Activated naive CD4-positive, alpha-beta T cell treated with anti-CD3 and anti-CD28 coated beads, Interleukin-2, amount 10 ng/mL, durations not matched to agents 7 days and 5 days (primary cell): ENCODE measurements at regions not wholly inside any gene's neighbourhood (a gene's known extent, or its start where the extent isn't known, plus 50 kb on each side); places are given as distances from the start of the nearest gene placed in this dataset.

Source experiments
- CTCF ChIA-PET: fragments of 350-600 bp; sonication (Branson Sonifier 250); formaldehyde crosslinking; loops from one replicate; lab custom pipeline; 2021; ENCODE audit warnings: antibody characterized with exemption; lab: Charles Lee
- DNase-seq: peaks from one replicate; pipeline ENCODE4 v3.0.0-alpha.2; 2020
- H3K27ac Mint-ChIP-seq: one replicate; pipeline ENCODE4 v1.8.0; 2021; ENCODE audit warnings: mild to moderate bottlenecking, moderate library complexity, mixed read lengths
- H3K27me3 Mint-ChIP-seq: one replicate; pipeline ENCODE4 v1.8.0; 2021; ENCODE audit warnings: mild to moderate bottlenecking, mixed read lengths
- H3K36me3 Mint-ChIP-seq: one replicate; pipeline ENCODE4 v1.8.0; 2021; ENCODE audit warnings: mixed read lengths
- H3K4me1 Mint-ChIP-seq: one replicate; pipeline ENCODE4 v1.8.0; 2021; ENCODE audit warnings: mixed read lengths
- H3K4me3 Mint-ChIP-seq: one replicate; pipeline ENCODE4 v1.8.0; 2021; ENCODE audit warnings: mild to moderate bottlenecking, moderate library complexity, mixed read lengths
- H3K9me3 Mint-ChIP-seq: one replicate; pipeline ENCODE4 v1.8.0; 2021; ENCODE audit warnings: mixed read lengths

- H3K4me1 Mint-ChIP-seq: no peaks in the 10 kb centered on the region
- H3K27ac Mint-ChIP-seq: no peak overlapping the region
- CTCF ChIA-PET: no interaction called here
- no peaks in the 10 kb centered on the region for H3K36me3 Mint-ChIP-seq
- H3K4me3 Mint-ChIP-seq: no peak overlapping the region
- no peak for DNase-seq
- no peaks in the 10 kb centered on the region for H3K27me3 Mint-ChIP-seq
- peaks cover 21% of the 10 kb centered on the region for H3K9me3 Mint-ChIP-seq
These were observed 871.4 kb upstream of the PRMT6 start for GRCh38 chr1:106185089-106185488.

GRCh38 chr1:106189780-106190179 lies 866.7 kb upstream of the PRMT6 start:
- no peaks in the 10 kb centered on the region for H3K36me3 Mint-ChIP-seq
- H3K4me3 Mint-ChIP-seq: no peak overlapping the region
- no peak for DNase-seq
- H3K27me3 Mint-ChIP-seq: no peaks in the 10 kb centered on the region
- CTCF ChIA-PET: no interaction called here
- H3K27ac Mint-ChIP-seq: no peak overlapping the region
- no peaks in the 10 kb centered on the region for H3K4me1 Mint-ChIP-seq
- peaks cover 26% of the 10 kb centered on the region for H3K9me3 Mint-ChIP-seq

- Mint-ChIP-seq H3K4me1 (no peaks in the 10 kb centered on the region), H3K27ac (no peak overlapping the region), H3K4me3 (no peak overlapping the region), H3K27me3 (no peaks in the 10 kb centered on the region), H3K36me3 (no peaks in the 10 kb centered on the region), H3K9me3 (peaks cover 22% of the 10 kb centered on the region)
- CTCF ChIA-PET: no interaction called here
- no peak for DNase-seq
These were observed 862.3 kb upstream of the PRMT6 start for GRCh38 chr1:106194206-106194605.

- H3K4me3 Mint-ChIP-seq: no peak overlapping the region
- H3K27ac Mint-ChIP-seq: no peak overlapping the region
- CTCF ChIA-PET: no interaction called here
- no peaks in the 10 kb centered on the region for H3K27me3 Mint-ChIP-seq
- H3K9me3 Mint-ChIP-seq: peaks cover 6% of the 10 kb centered on the region
- DNase-seq: no peak
- H3K4me1 Mint-ChIP-seq: no peaks in the 10 kb centered on the region
- no peaks in the 10 kb centered on the region for H3K36me3 Mint-ChIP-seq
These were observed 855.8 kb upstream of the PRMT6 start for GRCh38 chr1:106200711-106201110.

- no peaks in the 10 kb centered on the region for H3K36me3 Mint-ChIP-seq
- H3K27me3 Mint-ChIP-seq: no peaks in the 10 kb centered on the region
- peaks cover 5% of the 10 kb centered on the region for H3K9me3 Mint-ChIP-seq
- CTCF ChIA-PET: no interaction called here
- no peaks in the 10 kb centered on the region for H3K4me1 Mint-ChIP-seq
- DNase-seq: no peak
- no peak overlapping the region for H3K4me3 Mint-ChIP-seq
- no peak overlapping the region for H3K27ac Mint-ChIP-seq
These were observed 849.3 kb upstream of the PRMT6 start for GRCh38 chr1:106207185-106207584.

- DNase-seq: no peak
- Mint-ChIP-seq H3K27ac (no peak overlapping the region), H3K27me3 (no peaks in the 10 kb centered on the region), H3K9me3 (peaks cover 2% of the 10 kb centered on the region), H3K4me3 (no peak overlapping the region), H3K36me3 (no peaks in the 10 kb centered on the region), H3K4me1 (no peaks in the 10 kb centered on the region)
- CTCF ChIA-PET: no interaction called here
These were observed 838.7 kb upstream of the PRMT6 start for GRCh38 chr1:106217765-106218164.

GRCh38 chr1:106222403-106222802 lies 834.1 kb upstream of the PRMT6 start:
- no peaks in the 10 kb centered on the region for H3K4me1 Mint-ChIP-seq
- H3K27me3 Mint-ChIP-seq: no peaks in the 10 kb centered on the region
- no peaks in the 10 kb centered on the region for H3K36me3 Mint-ChIP-seq
- no peak overlapping the region for H3K27ac Mint-ChIP-seq
- no peak for DNase-seq
- no peak overlapping the region for H3K4me3 Mint-ChIP-seq
- peaks cover 4% of the 10 kb centered on the region for H3K9me3 Mint-ChIP-seq
- CTCF ChIA-PET: no interaction called here

GRCh38 chr1:106223213-106223612 lies 833.3 kb upstream of the PRMT6 start:
- peaks cover 4% of the 10 kb centered on the region for H3K9me3 Mint-ChIP-seq
- CTCF ChIA-PET: no interaction called here
- no peak for DNase-seq
- no peaks in the 10 kb centered on the region for H3K27me3 Mint-ChIP-seq
- no peaks in the 10 kb centered on the region for H3K4me1 Mint-ChIP-seq
- no peaks in the 10 kb centered on the region for H3K36me3 Mint-ChIP-seq
- H3K4me3 Mint-ChIP-seq: no peak overlapping the region
- no peak overlapping the region for H3K27ac Mint-ChIP-seq

GRCh38 chr1:106224426-106224825 lies 832.0 kb upstream of the PRMT6 start:
- no peaks in the 10 kb centered on the region for H3K36me3 Mint-ChIP-seq
- H3K27ac Mint-ChIP-seq: no peak overlapping the region
- H3K4me1 Mint-ChIP-seq: no peaks in the 10 kb centered on the region
- no peaks in the 10 kb centered on the region for H3K27me3 Mint-ChIP-seq
- DNase-seq: no peak
- H3K9me3 Mint-ChIP-seq: peaks cover 4% of the 10 kb centered on the region
- CTCF ChIA-PET: no interaction called here
- H3K4me3 Mint-ChIP-seq: no peak overlapping the region

- no peak for DNase-seq
- Mint-ChIP-seq H3K27ac (no peak overlapping the region), H3K4me3 (no peak overlapping the region), H3K4me1 (no peaks in the 10 kb centered on the region), H3K36me3 (no peaks in the 10 kb centered on the region), H3K9me3 (peaks cover 4% of the 10 kb centered on the region), H3K27me3 (no peaks in the 10 kb centered on the region)
- CTCF ChIA-PET: no interaction called here
These were observed 831.1 kb upstream of the PRMT6 start for GRCh38 chr1:106225403-106225802.

- CTCF ChIA-PET: no interaction called here
- no peaks in the 10 kb centered on the region for H3K4me1 Mint-ChIP-seq
- H3K27ac Mint-ChIP-seq: no peak overlapping the region
- DNase-seq: no peak
- no peaks in the 10 kb centered on the region for H3K27me3 Mint-ChIP-seq
- no peaks in the 10 kb centered on the region for H3K36me3 Mint-ChIP-seq
- no peak overlapping the region for H3K4me3 Mint-ChIP-seq
- H3K9me3 Mint-ChIP-seq: peaks cover 4% of the 10 kb centered on the region
These were observed 829.9 kb upstream of the PRMT6 start for GRCh38 chr1:106226550-106226949.

GRCh38 chr1:106232128-106232527 lies 824.3 kb upstream of the PRMT6 start:
- Mint-ChIP-seq H3K27ac (no peak overlapping the region), H3K9me3 (peaks cover 1% of the 10 kb centered on the region), H3K4me3 (no peak overlapping the region), H3K27me3 (no peaks in the 10 kb centered on the region), H3K36me3 (no peaks in the 10 kb centered on the region), H3K4me1 (no peaks in the 10 kb centered on the region)
- CTCF ChIA-PET: no interaction called here
- no peak for DNase-seq

- Mint-ChIP-seq H3K4me3 (no peak overlapping the region), H3K27me3 (no peaks in the 10 kb centered on the region), H3K9me3 (peaks cover 1% of the 10 kb centered on the region), H3K4me1 (no peaks in the 10 kb centered on the region), H3K27ac (no peak overlapping the region), H3K36me3 (no peaks in the 10 kb centered on the region)
- CTCF ChIA-PET: no interaction called here
- no peak for DNase-seq
These were observed 823.0 kb upstream of the PRMT6 start for GRCh38 chr1:106233511-106233910.

GRCh38 chr1:106249365-106249764 lies 807.1 kb upstream of the PRMT6 start:
- CTCF ChIA-PET: no interaction called here
- Mint-ChIP-seq H3K27ac (no peak overlapping the region), H3K4me3 (no peak overlapping the region), H3K27me3 (no peaks in the 10 kb centered on the region), H3K4me1 (no peaks in the 10 kb centered on the region), H3K9me3 (peaks cover 11% of the 10 kb centered on the region), H3K36me3 (no peaks in the 10 kb centered on the region)
- no peak for DNase-seq

- CTCF ChIA-PET: no interaction called here
- Mint-ChIP-seq H3K27me3 (no peaks in the 10 kb centered on the region), H3K4me1 (no peaks in the 10 kb centered on the region), H3K9me3 (peaks cover 7% of the 10 kb centered on the region), H3K36me3 (no peaks in the 10 kb centered on the region), H3K27ac (no peak overlapping the region), H3K4me3 (no peak overlapping the region)
- no peak for DNase-seq
These were observed 806.7 kb upstream of the PRMT6 start for GRCh38 chr1:106249810-106250209.

- Mint-ChIP-seq H3K4me3 (no peak overlapping the region), H3K9me3 (peaks cover 8% of the 10 kb centered on the region), H3K27me3 (no peaks in the 10 kb centered on the region), H3K36me3 (no peaks in the 10 kb centered on the region), H3K4me1 (no peaks in the 10 kb centered on the region), H3K27ac (no peak overlapping the region)
- CTCF ChIA-PET: no interaction called here
- DNase-seq: no peak
These were observed 801.7 kb upstream of the PRMT6 start for GRCh38 chr1:106254748-106255147.
